Mesenchymal stem cell (in vitro differentiated cells and primary cell): ENCODE measurements at regions not wholly inside any gene's neighbourhood (a gene's known extent, or its start where the extent isn't known, plus 50 kb on each side); places are given as distances from the start of the nearest gene placed in this dataset.

ENCODE experiments used
- DNase-seq: peaks from one replicate; pipeline ENCODE4 v3.0.0-alpha.2; 2013
- H2AFZ ChIP-seq: one replicate; pipeline ENCODE4 v1.6.1; 2013; ENCODE audit warnings: low read depth, mild to moderate bottlenecking, control low read depth, inconsistent platforms, low read length, moderate library complexity
- H2AK5ac ChIP-seq: 2 replicates; pipeline ENCODE4 v1.6.1; 2013; ENCODE audit warnings: low read length, moderate library complexity, mild to moderate bottlenecking, inconsistent platforms; ENCODE audit not compliant: severe bottlenecking
- H2BK120ac ChIP-seq: one replicate; pipeline ENCODE4 v1.6.1; 2013; ENCODE audit warnings: low read depth, mild to moderate bottlenecking, inconsistent platforms, low read length, moderate library complexity
- H2BK12ac ChIP-seq, 2 experiments: one replicate each; pipeline ENCODE4 v1.6.1; 2013; ENCODE audit warnings: inconsistent platforms in 2 of 2, low read length in 2 of 2, mild to moderate bottlenecking in 2 of 2, moderate library complexity in 2 of 2, control low read depth in 1 of 2
- H2BK15ac ChIP-seq: one replicate; pipeline ENCODE4 v1.6.1; 2013; ENCODE audit warnings: mild to moderate bottlenecking, low read depth, inconsistent platforms; ENCODE audit not compliant: poor library complexity, severe bottlenecking
- H2BK5ac ChIP-seq: 2 replicates; pipeline ENCODE4 v1.6.1; 2013; ENCODE audit warnings: low read depth, mild to moderate bottlenecking, low read length, control low read depth, inconsistent platforms; ENCODE audit not compliant: poor library complexity, severe bottlenecking
- H3K14ac ChIP-seq, 2 experiments: one replicate each; pipeline ENCODE4 v1.6.1; 2013; ENCODE audit warnings: inconsistent platforms in 2 of 2, low read length in 2 of 2, control low read depth in 1 of 2, mild to moderate bottlenecking in 1 of 2, moderate library complexity in 1 of 2
- H3K18ac ChIP-seq, 2 experiments: one replicate each; pipeline ENCODE4 v1.6.1; 2013; ENCODE audit warnings: inconsistent platforms in 2 of 2, low read length in 2 of 2, control low read depth in 1 of 2, low read depth in 1 of 2, mild to moderate bottlenecking in 1 of 2
- H3K23ac ChIP-seq, 2 experiments: one replicate each; pipeline ENCODE4 v1.6.1; 2013; ENCODE audit warnings: inconsistent platforms in 2 of 2, low read length in 2 of 2, mild to moderate bottlenecking in 2 of 2, moderate library complexity in 2 of 2, control low read depth in 1 of 2
- H3K27ac ChIP-seq: 2 replicates; pipeline ENCODE4 v1.5.1; 2013; ENCODE audit warnings: mild to moderate bottlenecking, moderate library complexity, low read length, control low read depth, inconsistent platforms; ENCODE audit not compliant: poor library complexity, severe bottlenecking
- H3K27me3 ChIP-seq, 2 experiments: 2 replicates each; pipeline versions ENCODE4 v1.6.1 to v1.7.0; 2013; ENCODE audit warnings: low read length in 2 of 2, mild to moderate bottlenecking in 2 of 2, moderate library complexity in 2 of 2, control low read depth in 1 of 2, inconsistent platforms in 1 of 2; ENCODE audit not compliant: control insufficient read depth in 1 of 2, insufficient read depth in 1 of 2
- H3K36me3 ChIP-seq, 2 experiments: 2 replicates each; pipeline versions ENCODE4 v1.6.1 to v1.7.0; 2013; ENCODE audit warnings: low read length in 2 of 2, control low read depth in 1 of 2, inconsistent platforms in 1 of 2, low read depth in 1 of 2, mild to moderate bottlenecking in 1 of 2; ENCODE audit not compliant: insufficient read depth in 2 of 2, control insufficient read depth in 1 of 2
- H3K4ac ChIP-seq, 2 experiments: one replicate each; pipeline ENCODE4 v1.6.1; 2013; ENCODE audit warnings: inconsistent platforms in 2 of 2, low read length in 2 of 2, mild to moderate bottlenecking in 2 of 2, moderate library complexity in 2 of 2, control low read depth in 1 of 2, low read depth in 1 of 2
- H3K4me1 ChIP-seq: 2 replicates; pipeline ENCODE4 v1.6.1; 2013; ENCODE audit warnings: low read depth, low read length, control low read depth; ENCODE audit not compliant: control insufficient read depth, insufficient read depth
- H3K4me2 ChIP-seq: 2 replicates; pipeline ENCODE4 v1.6.1; 2013; ENCODE audit warnings: low read length, mild to moderate bottlenecking, inconsistent platforms; ENCODE audit not compliant: poor library complexity, severe bottlenecking
- H3K4me3 ChIP-seq, 2 experiments: 2 replicates each; pipeline versions ENCODE4 v1.5.1 to v1.7.0; 2013; ENCODE audit warnings: low read length in 2 of 2, mild to moderate bottlenecking in 2 of 2, control low read depth in 1 of 2, low read depth in 1 of 2; ENCODE audit not compliant: insufficient read depth in 1 of 2
- H3K79me1 ChIP-seq: replicated peaks from 2 replicates; pipeline ENCODE4 v1.6.1; 2013; ENCODE audit warnings: mild to moderate bottlenecking, control low read depth, low read length, inconsistent platforms; ENCODE audit not compliant: poor library complexity, severe bottlenecking
- H3K9ac ChIP-seq: 2 replicates; pipeline ENCODE4 v1.7.0; 2013; ENCODE audit warnings: mild to moderate bottlenecking, low read length, moderate library complexity
- H3K9me3 ChIP-seq: 2 replicates; pipeline ENCODE4 v1.7.0; 2013; ENCODE audit warnings: mild to moderate bottlenecking, low read length; ENCODE audit not compliant: control insufficient read depth
- H4K8ac ChIP-seq: one replicate; pipeline ENCODE4 v1.6.1; 2013; ENCODE audit warnings: inconsistent platforms, mild to moderate bottlenecking, low read length, moderate library complexity
- H4K91ac ChIP-seq: one replicate; pipeline ENCODE4 v1.6.1; 2013; ENCODE audit warnings: mild to moderate bottlenecking, low read length, inconsistent platforms
- WGBS: methylation state at CpG from one replicate; pipeline ENCODE4 v1.1.7; 2013; ENCODE audit warnings: mixed read lengths; 5-methylcytosine and 5-hydroxymethylcytosine counted together

- no peak overlapping the region for H3K4me3 ChIP-seq
- H3K18ac ChIP-seq: peak overlapping the region in 1 of 2 experiments; percentile 37
- H2AK5ac ChIP-seq: no peak overlapping the region
- H3K4ac ChIP-seq: no peak overlapping the region
- no peaks in the 10 kb centered on the region for H3K79me1 ChIP-seq
- no peak overlapping the region for H4K8ac ChIP-seq
- peak overlapping the region in 1 of 2 experiments; percentile 13 for H2BK12ac ChIP-seq
- H3K4me2 ChIP-seq: no peak overlapping the region
- no peak overlapping the region for H2BK15ac ChIP-seq
- H2AFZ ChIP-seq: no peak overlapping the region
- H4K91ac ChIP-seq: no peak overlapping the region
- H3K27me3 ChIP-seq: no peaks in the 10 kb centered on the region
- no peak overlapping the region for H2BK120ac ChIP-seq
- H3K14ac ChIP-seq: no peak overlapping the region
- H3K9me3 ChIP-seq: peaks cover 4% of the 10 kb centered on the region
- H2BK5ac ChIP-seq: no peak overlapping the region
- peaks cover 15% of the 10 kb centered on the region for H3K4me1 ChIP-seq
- peak; percentile 63 for DNase-seq
- H3K36me3 ChIP-seq: no peaks in the 10 kb centered on the region
- H3K9ac ChIP-seq: peak overlapping the region; percentile 40
- H3K23ac ChIP-seq: no peak overlapping the region
- H3K27ac ChIP-seq: peak overlapping the region; percentile 18
- WGBS: 21% methylated on average over 4 of the region's 5 CpGs
Measured at GRCh38 chr14:65255029-65255545, 152.8 kb upstream of the MAX start.

DNA sequence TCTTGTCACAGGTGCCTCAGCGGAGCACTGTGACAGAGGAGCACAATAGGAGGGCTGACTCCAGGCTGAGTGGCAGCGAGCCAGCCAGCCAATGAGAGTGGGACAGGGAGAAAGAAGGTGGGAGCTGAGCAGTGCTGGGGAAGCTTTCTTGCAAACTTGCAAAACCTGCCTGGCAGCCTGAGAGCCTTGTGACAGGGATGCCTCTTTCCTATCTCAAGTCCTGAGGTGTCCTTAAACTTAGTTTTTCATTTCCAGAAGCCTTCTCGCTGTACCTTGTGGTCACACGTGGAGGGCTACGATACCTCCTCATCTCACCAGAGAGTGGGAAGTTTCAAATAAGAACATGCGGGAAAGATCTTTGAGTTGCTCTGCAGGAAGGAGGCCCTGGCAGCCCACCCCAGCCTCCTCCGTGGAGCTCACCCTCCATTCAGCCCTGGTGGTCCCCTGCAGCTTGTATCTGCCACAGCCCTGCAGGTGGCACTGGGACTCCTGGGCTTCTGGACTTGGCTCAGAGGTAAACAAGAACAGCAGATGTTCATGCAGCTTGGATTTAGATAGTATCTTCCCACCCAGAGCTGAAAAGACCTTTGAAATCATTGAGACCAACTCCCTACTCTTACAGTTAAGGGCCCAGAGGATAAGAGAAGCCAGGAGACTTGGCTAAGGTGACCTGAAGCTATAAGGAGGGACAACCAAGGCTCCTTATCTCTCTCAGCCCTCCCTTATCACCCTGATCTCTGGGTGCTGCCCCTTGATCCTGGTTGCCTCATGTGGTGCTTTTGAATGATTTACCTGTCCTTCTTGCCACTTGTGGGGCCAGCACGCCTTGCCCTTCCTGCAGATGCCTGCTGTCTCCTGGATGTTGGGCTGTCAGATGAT, 153.5 kb upstream of the MAX start:
- peak overlapping the region; percentile 43 for H4K8ac ChIP-seq
- no peaks in the 10 kb centered on the region for H3K36me3 ChIP-seq
- DNase-seq: peak; percentile 22
- H2BK120ac ChIP-seq: no peak overlapping the region
- no peak overlapping the region for H2BK5ac ChIP-seq
- H3K18ac ChIP-seq: peak overlapping the region; percentile 35 to 59
- H3K4me1 ChIP-seq: peaks cover 15% of the 10 kb centered on the region
- H3K4ac ChIP-seq: peak overlapping the region in 1 of 2 experiments; percentile 20
- no peak overlapping the region for H2AFZ ChIP-seq
- WGBS: 42% methylated on average over 5 of the region's 8 CpGs
- no peaks in the 10 kb centered on the region for H3K27me3 ChIP-seq
- no peak overlapping the region for H3K23ac ChIP-seq
- H3K9me3 ChIP-seq: peaks cover 4% of the 10 kb centered on the region
- peak overlapping the region; percentile 45 to 82 for H2BK12ac ChIP-seq
- no peaks in the 10 kb centered on the region for H3K79me1 ChIP-seq
- H3K14ac ChIP-seq: no peak overlapping the region
- peak overlapping the region; percentile 40 for H3K9ac ChIP-seq
- no peak overlapping the region for H4K91ac ChIP-seq
- H3K4me2 ChIP-seq: no peak overlapping the region
- peak overlapping the region; percentile 68 for H2AK5ac ChIP-seq
- H3K4me3 ChIP-seq: no peak overlapping the region
- H2BK15ac ChIP-seq: no peak overlapping the region
- H3K27ac ChIP-seq: peak overlapping the region; percentile 18

- H3K4me2 ChIP-seq: no peak overlapping the region
- no peak overlapping the region for H2AFZ ChIP-seq
- WGBS: 97% methylated on average over 4 of the region's 4 CpGs
- H3K9me3 ChIP-seq: peaks cover 7% of the 10 kb centered on the region
- H3K4me1 ChIP-seq: peaks cover 15% of the 10 kb centered on the region
- DNase-seq: no peak
- no peak overlapping the region for H3K14ac ChIP-seq
- no peak overlapping the region for H3K4me3 ChIP-seq
- H3K79me1 ChIP-seq: no peaks in the 10 kb centered on the region
- no peaks in the 10 kb centered on the region for H3K36me3 ChIP-seq
- no peak overlapping the region for H2BK15ac ChIP-seq
- no peak overlapping the region for H3K23ac ChIP-seq
- H3K27me3 ChIP-seq: no peaks in the 10 kb centered on the region
- H4K91ac ChIP-seq: no peak overlapping the region
- no peak overlapping the region for H3K9ac ChIP-seq
- no peak overlapping the region for H3K4ac ChIP-seq
- no peak overlapping the region for H2BK5ac ChIP-seq
- H2BK12ac ChIP-seq: peak overlapping the region in 1 of 2 experiments; percentile 23
- H2BK120ac ChIP-seq: no peak overlapping the region
- peak overlapping the region; percentile 68 for H2AK5ac ChIP-seq
- no peak overlapping the region for H3K18ac ChIP-seq
- no peak overlapping the region for H4K8ac ChIP-seq
- H3K27ac ChIP-seq: no peak overlapping the region
Measured at GRCh38 chr14:65256714-65257113, 154.4 kb upstream of the MAX start.

GRCh38 chr14:65257425-65257824, 155.1 kb upstream of the FUT8 start:
- Histone ChIP-seq H3K79me1 (no peaks in the 10 kb centered on the region), H3K9me3 (peaks cover 4% of the 10 kb centered on the region), H3K23ac (no peak overlapping the region), H3K4me2 (no peak overlapping the region), H3K27ac (no peak overlapping the region), H2BK5ac (no peak overlapping the region), H2BK12ac (peak overlapping the region; percentile 8 to 56), H4K91ac (no peak overlapping the region), H3K9ac (peak overlapping the region; percentile 40), H2AK5ac (peak overlapping the region; percentile 54), H3K4me3 (no peak overlapping the region), H3K4ac (peak overlapping the region in 1 of 2 experiments; percentile 65), H2BK120ac (no peak overlapping the region), H3K4me1 (peaks cover 15% of the 10 kb centered on the region), H4K8ac (no peak overlapping the region), H2BK15ac (peak overlapping the region; percentile 76), H2AFZ (no peak overlapping the region), H3K14ac (no peak overlapping the region), H3K18ac (peak overlapping the region in 1 of 2 experiments; percentile 49), H3K27me3 (no peaks in the 10 kb centered on the region), H3K36me3 (no peaks in the 10 kb centered on the region)
- no peak for DNase-seq
- WGBS: 93% methylated on average over 7 of the region's 7 CpGs
